DMS 273 (cell line): ENCODE measurements at regions not wholly inside any gene's neighbourhood (a gene's known extent, or its start where the extent isn't known, plus 50 kb on each side); places are given as distances from the start of the nearest gene placed in this dataset.
"Not testable (repeated sequence)": the region's sequence is repeated elsewhere in the genome, so short reads cannot be mapped to it uniquely, and the experiment has no call there.

Experiments
- DNase-seq: peaks from one replicate; lab custom pipeline; 2025; ENCODE audit not compliant: unreplicated experiment; lab: John Stamatoyannopoulos, UW

DNA sequence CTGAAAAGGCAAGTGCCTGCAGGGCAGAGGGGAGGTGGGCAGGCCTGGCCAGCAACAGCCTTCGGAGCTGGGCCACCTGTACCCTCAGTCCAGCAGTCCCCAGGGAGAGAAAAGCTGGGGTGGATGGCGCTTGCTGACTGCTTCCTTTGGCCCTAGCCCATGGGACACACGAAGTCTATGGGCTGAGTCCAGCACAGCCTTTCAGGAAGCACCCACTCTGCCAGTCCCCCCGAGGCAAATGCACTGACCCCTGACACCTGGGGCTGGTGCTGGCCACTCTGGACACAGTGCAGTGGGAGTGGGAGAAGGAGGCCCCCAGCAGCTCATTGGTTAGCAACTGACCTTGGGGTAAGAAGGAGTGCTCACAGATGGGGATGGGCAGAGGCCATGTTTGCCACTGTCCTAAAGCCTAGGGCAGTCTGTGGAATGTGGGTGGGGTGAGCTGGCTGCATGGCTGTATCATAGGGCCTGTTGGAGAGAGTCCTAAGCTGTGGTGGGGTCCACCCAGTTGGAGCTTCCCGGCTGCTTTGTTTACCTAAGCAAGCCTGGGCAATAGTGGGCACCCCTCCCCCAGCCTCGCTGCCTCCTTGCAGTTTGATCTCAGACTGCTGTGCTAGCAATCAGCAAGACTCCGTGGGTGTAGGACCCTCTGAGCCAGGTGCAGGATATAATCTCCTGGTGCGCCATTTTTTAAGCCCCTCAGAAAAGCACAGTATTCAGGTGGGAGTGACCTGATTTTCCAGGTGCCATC, 240.2 kb downstream of the ANKRD30B start:
- not testable (repeated sequence) for DNase-seq

DNA sequence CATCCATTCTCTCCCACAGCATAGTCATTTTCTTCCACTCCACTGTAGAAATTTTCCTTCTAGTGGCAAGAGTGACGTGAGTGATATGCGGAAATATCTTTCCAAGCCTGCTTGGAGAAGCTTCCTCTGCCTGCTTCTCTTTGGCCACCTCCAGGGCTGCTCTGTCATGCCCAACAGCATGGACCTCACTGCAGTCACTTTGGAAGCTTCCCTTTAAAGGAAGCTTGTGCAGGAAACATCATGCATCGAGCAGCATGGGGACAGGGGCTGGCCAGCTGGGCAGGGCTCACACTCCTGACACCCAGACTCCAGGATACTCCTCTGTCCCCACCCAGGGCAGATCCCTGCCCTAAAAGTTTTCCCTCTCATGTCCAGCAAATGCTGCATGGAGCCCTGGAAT, 241.6 kb downstream of the ANKRD30B start:
- DNase-seq, result not testable (repeated sequence)

DNA sequence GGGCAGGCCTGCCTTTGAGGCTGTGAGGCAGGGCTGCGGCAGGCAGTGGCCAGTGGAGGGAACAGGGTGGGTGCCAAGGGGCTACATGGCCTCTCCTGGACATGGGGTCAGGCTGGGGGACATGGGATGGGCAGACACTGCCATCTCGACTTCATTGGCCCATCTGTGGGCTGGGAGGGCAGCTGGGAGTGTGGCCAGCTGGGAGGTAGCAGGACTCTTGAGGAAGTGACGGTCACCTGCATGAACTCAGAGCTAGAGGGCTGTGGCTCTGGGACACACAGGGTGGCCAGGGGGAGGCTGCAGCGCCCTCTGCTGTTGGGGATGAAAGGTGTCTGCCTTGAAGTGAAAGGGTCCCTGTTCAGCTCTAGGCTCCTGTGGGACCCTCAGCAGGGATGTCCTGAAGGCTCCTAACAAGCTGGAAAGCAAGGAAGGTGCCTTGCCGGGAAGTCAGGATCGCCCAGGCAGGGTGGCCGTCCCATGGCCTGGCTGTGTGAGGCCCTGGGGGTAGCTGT, 244.0 kb downstream of the ANKRD30B start:
- not testable (repeated sequence) for DNase-seq

DNA sequence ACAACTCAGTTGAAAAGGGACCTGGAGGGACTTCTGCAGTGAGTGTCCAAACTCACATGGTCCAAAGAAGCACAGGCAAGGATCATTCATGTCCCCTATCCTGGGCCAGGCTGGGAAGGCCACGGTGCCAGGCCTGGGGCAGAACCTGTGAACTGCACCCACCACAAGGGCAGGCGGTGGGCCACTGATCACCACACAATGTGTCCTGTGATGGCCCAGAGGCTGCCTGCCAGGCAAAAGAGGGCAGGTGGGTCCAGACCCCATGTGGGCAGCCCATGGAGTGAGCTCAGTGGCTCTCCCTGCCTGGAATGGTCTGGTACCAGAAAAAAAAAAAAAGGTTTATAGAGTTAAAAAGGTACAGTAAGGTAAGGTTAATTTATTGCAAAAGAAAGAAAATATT, 244.8 kb downstream of the ANKRD30B start:
- not testable (repeated sequence) for DNase-seq

DNA sequence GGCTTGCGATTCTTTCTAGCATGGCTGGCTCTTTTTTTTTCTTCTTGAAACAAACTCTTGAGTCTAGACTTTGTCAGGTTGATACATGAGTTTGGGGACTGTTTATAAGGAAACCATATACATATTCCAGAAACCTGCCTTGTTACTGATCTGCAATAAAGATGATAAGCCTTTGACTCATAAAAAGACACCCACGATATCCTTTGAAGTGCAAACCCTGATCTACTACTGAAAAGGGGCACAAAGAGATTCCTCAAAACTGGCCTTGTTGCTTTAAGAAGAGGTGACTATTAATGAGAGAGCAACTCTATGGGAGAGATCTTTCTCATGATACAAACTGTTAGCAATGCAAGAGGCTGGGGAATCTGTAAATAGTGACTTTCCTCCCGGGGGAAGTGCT, 247.1 kb downstream of the ANKRD30B start:
- not testable (repeated sequence) for DNase-seq

DNA sequence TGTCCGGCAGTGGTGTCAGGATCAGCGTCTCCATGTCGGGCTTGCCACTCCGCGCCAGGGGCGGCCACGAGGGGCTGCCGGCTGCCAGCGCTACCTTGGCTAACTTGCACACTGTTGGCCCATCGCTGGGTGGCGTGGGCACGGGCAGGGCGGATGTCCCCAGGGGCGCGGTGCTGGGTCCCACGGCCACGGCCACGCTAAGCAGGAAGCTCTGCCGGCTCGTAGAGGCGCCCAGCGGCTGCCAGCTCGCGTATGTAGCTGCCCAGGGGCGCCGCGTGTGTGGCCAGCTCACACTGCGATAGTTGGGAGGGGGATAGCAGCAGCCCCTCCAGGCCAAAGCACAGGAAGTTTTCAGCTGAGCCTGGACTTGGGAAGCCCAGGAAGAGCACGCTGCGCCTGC, 249.4 kb downstream of the ANKRD30B start:
- no peak for DNase-seq

DNA sequence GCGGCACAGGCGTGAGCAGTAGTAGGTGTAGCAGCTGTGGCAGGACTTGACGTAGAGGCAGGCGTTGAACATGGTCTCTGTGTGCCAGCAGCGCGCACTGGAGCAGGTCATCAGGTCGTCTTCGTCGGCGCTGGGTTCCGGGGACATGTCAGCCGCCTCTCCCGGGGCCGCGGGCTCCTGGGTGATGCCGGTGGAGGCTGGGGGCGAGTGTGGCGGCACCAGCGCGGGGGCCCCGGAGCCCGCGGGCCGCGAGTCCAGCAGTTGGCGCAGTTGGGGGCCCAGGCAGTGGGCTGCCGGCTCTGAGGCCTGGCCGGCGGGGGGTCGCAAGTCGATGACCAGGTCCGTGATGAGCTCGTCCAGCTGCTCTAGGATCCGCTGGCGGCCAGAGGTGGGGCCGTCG, 249.9 kb downstream of the ANKRD30B start:
- DNase-seq, result not testable (repeated sequence)

DNA sequence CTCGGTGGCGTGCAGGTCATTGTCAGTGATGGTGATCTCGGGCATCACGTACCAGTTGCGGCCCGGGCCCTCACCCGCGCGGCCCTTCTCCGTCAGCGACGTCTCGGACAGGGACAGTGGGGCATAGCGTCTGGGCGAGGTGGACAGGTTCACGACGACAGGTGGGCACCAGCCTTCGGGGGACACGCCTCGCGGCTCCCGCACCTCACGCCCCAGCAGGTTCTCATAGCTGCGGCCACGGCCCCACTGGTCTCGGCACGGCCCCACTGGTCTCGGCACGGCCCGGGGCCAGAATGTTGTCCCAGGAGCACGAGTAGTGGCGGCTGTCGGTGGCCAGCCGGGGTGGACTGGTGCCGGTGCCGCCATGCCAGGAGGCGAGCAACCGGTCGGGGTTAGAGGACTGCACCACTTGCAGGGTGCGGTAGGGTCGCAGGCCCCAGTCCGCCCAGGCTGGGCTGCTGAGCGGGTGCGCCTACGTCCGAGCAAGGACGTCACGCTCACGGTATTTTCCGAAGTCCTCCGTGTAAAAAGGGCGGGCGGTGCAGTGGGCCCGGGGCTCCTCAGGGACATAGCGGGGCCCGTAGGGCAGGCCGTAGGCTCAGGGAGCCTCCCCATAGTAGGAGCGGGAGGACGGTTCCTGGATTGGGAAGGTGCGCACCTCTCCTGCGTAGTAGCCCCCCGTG, 250.5 kb downstream of the ANKRD30B start:
- not testable (repeated sequence) for DNase-seq

DNA sequence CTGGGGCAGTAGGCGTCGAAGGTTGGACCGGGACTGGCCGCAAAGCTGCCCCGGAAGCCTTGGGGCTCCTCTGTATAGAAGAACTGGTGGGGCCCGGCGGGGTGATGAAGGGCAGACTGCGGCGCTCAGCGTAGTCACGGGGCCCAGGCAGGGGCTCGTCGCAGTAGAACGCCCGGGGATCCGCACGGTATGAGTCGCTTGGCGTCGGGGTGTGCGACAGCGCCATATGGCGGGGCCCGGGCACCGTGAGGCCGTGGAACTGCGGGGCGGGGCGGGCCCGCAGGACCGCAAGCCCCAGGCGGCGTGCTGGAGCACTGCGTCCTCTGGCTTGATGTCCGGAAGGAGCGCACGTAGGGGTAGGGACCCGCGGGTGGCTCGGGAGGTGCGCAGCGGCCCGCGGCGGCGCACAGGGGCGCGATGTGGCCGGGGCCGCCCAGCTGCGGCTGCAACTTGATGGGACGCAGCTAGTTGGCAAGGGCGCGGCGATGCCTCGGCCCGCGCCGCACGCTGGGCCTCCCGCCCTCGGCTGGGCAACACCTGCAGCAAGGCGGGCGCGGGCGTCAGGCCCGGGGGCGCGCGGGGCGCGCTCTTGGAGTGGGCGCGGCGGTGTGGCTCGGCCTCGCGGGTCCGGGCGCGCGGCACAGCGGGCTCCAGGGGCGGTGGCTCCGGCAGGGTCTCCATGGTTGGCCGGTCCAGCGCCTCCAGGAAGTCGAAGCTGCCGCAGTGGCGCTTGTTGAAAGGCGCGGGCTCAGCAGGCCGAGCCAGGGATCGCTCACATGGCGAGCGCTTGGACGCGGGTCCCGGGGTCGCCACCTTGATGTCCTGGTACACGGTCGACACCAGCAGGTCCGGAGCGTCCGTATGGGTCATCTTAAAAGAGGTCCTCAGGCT, 251.4 kb downstream of the ANKRD30B start:
- DNase-seq, result no peak

DNA sequence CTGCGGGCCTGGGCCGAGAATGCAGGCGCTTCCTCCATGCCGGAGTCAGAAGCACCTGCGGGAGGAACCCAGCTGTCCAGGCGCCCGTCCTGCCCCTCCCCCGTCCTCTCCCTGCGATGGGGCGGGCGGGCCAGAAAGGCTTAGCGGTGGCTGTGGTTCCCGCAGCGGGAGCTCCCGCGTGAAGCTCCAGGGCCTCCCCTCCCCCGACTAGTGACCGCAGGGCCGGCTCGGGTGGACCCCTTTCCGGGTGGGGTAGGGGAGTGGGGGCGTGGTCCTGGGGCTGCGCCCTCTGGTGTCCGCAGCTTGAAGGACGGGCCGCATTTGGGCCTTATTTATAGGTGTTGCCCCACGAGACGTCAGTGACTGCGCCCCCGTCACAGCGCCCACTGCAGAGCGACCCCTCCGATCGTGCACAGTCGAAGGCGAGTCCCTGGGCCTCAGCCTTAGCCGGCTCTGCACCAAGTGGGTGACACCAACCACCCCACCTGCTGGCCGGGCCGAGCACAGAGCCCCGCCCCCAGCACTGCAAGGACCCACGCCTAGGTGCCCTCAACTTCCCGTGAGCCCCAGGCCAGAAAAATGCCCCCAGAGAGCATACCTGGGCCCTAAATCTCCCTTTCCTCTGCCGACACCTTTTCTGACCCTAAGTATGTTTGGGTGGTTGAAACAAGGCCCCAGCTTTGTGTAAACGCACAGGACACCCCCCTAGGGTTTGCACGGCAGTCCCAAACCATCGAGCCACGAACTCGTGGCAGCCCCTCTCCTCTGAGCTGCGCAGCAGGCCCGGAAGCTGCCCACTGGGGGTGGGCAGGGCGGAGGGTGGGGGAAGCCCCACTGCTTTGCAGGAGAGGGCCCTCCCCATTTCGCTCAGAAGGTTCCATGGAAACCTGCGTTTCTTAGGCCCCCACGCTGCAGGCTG, 252.4 kb downstream of the ANKRD30B start:
- DNase-seq, result not testable (repeated sequence)

DNA sequence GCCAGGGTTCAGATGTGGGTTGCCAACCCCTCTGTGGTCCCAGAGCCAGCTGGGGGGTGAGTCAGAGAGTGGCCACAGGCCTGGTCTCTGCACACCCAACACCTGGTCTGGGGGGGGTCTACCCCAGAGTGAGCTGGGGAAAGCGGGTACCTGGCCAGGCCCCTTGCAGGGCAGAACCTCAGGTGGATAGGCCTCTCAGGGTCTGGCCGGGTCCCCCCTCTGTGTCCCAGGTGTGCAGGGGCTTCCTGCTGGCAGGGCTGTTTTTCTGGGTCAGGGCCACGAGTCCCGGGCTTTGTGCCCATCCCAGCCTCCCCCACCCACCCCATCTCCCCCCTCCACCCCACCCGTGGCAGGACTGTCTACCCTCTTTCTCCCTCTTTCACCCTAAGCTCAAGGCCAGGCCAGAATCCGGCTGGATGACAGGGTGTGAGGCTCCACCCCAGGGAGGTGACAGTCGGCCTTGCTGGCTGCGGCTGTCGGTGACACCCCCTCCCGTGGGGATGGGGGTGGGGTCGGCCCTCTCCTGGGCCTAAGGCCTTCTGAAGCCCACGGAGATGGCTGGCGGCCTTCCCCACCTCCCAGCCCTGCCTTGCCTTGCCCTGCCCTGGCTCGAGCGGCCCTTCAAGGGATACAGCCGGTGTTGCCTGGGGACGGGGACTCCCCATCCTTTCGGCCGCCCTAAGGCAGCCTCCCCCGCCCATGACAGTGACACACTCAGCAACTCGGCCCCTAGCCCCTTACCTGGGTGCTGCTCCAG, 253.2 kb downstream of the ANKRD30B start:
- not testable (repeated sequence) for DNase-seq

DNA sequence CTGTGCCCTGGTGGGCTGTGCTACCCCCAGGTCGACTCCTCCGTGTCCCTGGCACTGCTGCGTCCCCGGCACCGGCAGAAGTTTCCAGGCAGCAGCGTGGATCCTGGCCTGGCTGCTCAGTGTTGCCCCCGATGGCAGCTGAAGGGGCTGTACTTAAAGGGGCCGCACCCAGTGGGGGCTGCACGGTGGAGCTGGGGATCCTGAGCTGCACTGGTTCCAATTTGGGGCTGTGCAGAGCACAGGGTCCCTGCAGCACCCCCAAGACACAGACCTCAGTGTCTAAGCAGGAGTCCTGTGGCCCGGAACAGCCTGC, 253.8 kb downstream of the ANKRD30B start:
- peak; percentile 24 for DNase-seq

DNA sequence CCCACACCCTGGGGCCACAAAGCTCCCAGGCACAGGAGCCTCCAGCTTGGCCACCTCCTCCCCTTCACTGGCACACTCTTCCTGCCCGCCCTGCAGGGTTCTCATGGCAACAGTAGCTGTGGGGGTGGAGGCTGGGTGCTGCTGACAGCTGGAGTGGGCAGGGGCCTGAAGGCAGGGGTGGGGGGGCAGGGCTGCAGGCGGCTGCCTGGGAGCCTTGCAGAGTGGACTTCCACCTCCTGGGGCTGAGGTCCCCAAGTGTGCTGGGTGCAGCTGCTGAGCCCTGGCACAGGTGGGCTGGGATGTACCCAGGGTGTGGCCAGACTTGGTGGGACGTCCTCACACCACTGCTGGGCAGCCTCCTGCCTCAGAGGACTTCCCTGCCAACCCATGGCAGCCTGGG, 254.8 kb downstream of the ANKRD30B start:
- peak; percentile 79 for DNase-seq

DNA sequence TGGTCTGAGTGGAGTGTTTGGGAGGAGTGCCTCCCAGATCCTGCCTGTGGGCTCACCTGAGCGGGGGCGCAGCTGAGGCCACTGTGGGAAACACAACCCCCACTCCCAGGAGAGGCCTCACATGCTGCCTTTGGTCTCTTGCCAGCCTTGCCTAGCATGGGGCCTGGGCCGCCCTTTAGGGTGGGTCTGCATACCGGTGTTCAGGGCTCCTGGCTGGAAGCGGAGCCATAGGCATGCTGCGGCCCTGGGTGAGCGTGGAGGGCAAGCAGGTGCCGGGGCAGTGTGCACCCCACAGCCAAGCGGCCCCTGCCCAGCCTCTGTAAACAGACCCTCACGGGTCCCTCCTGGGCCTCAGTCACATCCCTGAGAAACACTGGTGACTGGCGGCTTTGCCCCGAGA, 255.3 kb downstream of the ANKRD30B start:
- DNase-seq, result peak; percentile 66

DNA sequence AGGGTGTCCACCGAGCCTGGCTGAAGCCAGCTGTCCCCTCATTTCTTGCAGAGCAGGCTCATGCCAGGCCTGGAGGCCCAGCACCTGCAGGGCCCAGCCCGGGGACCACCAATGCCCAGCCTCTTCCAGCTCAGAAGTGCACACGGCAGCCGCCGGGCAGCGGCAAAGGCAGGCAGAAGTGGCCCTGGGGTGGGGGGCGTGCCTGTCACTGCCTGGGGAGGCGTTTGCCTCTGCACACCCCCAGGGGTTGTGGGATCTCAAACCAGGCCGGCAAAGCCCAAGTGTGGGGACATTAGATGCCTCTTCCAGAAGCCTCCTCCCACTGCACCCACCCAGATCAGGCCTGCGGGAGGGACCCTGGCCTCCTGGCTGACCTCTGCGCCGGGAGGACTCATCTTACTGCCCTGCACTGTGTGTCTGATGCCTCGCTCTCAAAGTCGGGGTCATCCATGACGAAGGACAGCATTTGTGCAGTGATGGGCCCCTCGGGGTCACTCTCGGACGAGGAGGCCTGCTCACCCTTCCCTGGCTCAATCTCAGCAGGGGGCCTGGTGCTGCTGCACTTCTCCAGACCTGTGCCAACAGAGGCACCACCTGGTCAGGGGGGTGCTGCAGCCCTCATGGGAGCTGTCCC, 255.8 kb downstream of the ANKRD30B start:
- not testable (repeated sequence) for DNase-seq

DNA sequence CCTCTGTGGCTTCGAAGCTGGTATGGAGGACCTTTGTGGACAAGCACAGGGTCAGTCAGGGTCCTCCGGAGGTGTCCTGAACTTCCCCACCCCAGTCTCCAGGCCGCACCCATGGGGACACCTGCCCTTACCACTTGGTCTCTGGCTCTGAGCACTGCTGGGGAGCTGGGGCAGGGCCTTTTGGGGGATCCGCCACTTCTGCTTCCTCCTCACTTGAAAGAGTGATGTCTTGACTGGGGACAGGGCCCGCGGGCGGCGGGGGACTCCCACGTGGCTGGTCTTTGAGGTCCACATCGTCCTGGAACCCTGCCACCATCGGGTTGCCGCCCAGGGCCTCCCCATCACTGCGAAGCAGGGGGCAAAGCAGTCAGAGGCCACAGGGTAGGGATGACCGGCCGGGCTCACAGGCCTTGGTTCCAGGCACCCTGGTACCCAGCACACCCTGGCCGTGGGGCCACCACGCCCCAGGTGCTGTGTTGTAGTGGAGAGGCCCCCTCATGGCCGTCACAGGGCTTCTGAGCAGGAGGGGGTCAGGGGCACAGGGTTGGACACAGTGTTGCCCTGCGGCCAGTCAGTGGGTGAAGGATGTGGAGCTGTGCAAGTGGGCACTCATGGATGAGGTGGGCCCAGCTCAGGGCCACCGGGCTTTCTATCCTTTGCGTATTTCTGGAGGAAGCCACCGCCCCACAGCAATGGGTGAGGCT, 256.4 kb downstream of the ANKRD30B start:
- DNase-seq, result not testable (repeated sequence)

DNA sequence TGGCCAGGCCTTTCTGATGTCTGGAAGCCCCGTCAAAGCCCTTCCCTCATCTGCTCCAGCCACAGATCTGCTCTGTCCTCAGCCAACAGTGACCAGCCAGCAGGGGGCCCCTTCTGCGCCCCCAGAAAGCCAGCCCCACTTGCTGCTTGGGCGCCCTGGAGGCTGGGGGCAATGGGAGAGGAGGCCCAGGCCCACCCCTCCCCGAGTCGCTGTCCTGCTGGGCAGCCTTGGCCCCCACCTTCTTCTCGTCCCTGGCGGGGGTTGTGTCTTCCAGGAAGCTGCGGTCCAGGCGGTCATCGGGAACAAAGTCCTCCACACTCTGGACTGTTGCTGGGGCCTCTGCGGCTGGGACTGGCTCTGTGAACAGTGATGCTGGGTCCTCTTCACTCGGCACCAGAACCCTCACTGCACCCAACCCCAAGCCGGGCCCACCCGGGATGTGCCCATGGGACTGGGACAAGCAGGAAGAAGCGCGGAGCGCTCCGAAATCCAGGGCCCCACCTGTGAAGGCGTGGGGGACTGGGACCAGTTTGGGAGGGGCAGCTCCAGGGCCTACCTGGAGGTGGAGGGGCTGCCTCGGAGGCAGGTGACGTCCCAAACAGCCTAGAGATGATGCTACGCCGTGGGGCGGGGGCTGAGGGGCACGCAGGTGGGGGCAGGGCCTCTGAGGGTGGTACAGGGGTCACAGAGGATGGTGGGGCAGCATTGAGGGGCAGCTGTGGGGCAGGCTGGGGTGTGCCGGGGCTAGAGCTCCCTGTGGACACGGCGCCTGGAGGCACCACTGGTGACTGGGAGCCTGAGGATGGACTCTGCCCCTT, 257.6 kb downstream of the ANKRD30B start:
- DNase-seq, result no peak

DNA sequence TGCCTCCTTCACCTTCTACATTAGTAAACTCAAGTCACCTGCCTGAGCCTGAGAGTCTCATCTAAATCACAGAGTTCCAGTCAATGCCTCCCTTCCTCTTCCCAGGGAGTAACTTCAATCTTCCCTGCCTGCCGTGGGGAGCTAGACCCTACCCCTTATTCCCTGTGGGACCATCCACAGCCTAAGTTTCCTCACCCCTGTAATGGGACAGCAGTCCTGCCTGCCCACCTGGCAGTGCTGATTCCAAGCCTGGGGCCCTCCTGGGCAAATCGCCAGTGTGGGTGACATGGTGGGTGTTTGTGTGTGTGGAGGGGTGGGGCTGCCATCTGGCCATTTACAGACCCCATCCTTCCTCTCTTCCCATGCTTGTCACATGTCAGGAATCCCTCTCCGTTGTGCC, 258.6 kb downstream of the ANKRD30B start:
- DNase-seq, result not testable (repeated sequence)
